Liver (tissue), 8 donors: ENCODE measurements at regions not wholly inside any gene's neighbourhood (a gene's known extent, or its start where the extent isn't known, plus 50 kb on each side); places are given as distances from the start of the nearest gene placed in this dataset.

ENCODE experiments used
- DNase-seq: peaks from one replicate; pipeline ENCODE4 v3.0.0-alpha.2; 2017; ENCODE audit warnings: low spot score
- H3K27ac ChIP-seq, 2 donors: one replicate each; pipeline ENCODE4 v1.7.0; 2013; ENCODE audit warnings: inconsistent platforms in 2 of 2, low read length in 2 of 2, control low read depth in 1 of 2, low read depth in 1 of 2, mild to moderate bottlenecking in 1 of 2
- H3K27me3 ChIP-seq, 4 donors: one replicate each; pipeline versions ENCODE4 v1.6.1 to v1.7.0; 2013; ENCODE audit warnings: low read length in 3 of 4, inconsistent platforms in 1 of 4, mild to moderate bottlenecking in 1 of 4, moderate library complexity in 1 of 4; ENCODE audit not compliant: control insufficient read depth in 4 of 4, insufficient read depth in 4 of 4
- H3K36me3 ChIP-seq, 4 donors: one replicate each; pipeline versions ENCODE4 v1.6.1 to v1.7.0; 2013; ENCODE audit warnings: low read length in 3 of 4, mild to moderate bottlenecking in 3 of 4, low read depth in 1 of 4, moderate library complexity in 1 of 4; ENCODE audit not compliant: control insufficient read depth in 4 of 4, insufficient read depth in 3 of 4
- H3K4me1 ChIP-seq, 4 donors: one replicate each; pipeline versions ENCODE4 v1.6.1 to v1.7.0; 2013; ENCODE audit warnings: low read length in 3 of 4, mild to moderate bottlenecking in 3 of 4, moderate library complexity in 1 of 4; ENCODE audit not compliant: control insufficient read depth in 4 of 4, insufficient read depth in 4 of 4
- H3K4me3 ChIP-seq, 3 donors: one replicate each; pipeline versions ENCODE4 v1.6.1 to v1.7.0; 2013; ENCODE audit warnings: low read length in 3 of 3, control low read depth in 1 of 3, low read depth in 1 of 3, mild to moderate bottlenecking in 1 of 3
- H3K9ac ChIP-seq, 2 donors: one replicate each; pipeline ENCODE4 v1.7.0; 2013; ENCODE audit warnings: low read length in 2 of 2, mild to moderate bottlenecking in 2 of 2, moderate library complexity in 2 of 2, control low read depth in 1 of 2, low read depth in 1 of 2
- H3K9me3 ChIP-seq, 4 donors: one replicate each; pipeline versions ENCODE4 v1.6.1 to v1.7.0; 2013; ENCODE audit warnings: low read length in 3 of 4; ENCODE audit not compliant: control insufficient read depth in 4 of 4
- CTCF ChIP-seq: fragments of 150-350 bp; IDR thresholded peaks from 2 replicates; pipeline ENCODE4 v1.5.1; 2017; ENCODE audit warnings: improper control_type of control experiment, low read depth, low read length; ENCODE audit not compliant: missing input control
- EGR1 ChIP-seq, 2 donors: IDR thresholded peaks; 2 replicates each; pipeline ENCODE4 v1.6.1; 2016 to 2018; ENCODE audit warnings: antibody characterized with exemption in 2 of 2, low read depth in 2 of 2
- FOXA1 ChIP-seq: IDR thresholded peaks from 2 replicates; pipeline ENCODE4 v1.6.1; 2016; ENCODE audit warnings: antibody characterized with exemption
- FOXA2 ChIP-seq: IDR thresholded peaks from 2 replicates; pipeline ENCODE4 v1.6.1; 2016; ENCODE audit warnings: antibody characterized with exemption
- GABPA ChIP-seq, 2 donors: IDR thresholded peaks in 1 of 2; conservative IDR thresholded peaks in 1 of 2; 2 replicates each; pipeline ENCODE4 v1.6.1; 2016; ENCODE audit warnings: antibody characterized with exemption in 2 of 2, mild to moderate bottlenecking in 1 of 2, moderate library complexity in 1 of 2
- HNF4A ChIP-seq, 2 donors: conservative IDR thresholded peaks; 2 replicates each; pipeline ENCODE4 v1.6.1; 2016; ENCODE audit warnings: antibody characterized with exemption in 2 of 2, mild to moderate bottlenecking in 2 of 2
- HNF4G ChIP-seq: IDR thresholded peaks from 2 replicates; pipeline ENCODE4 v1.6.1; 2016; ENCODE audit warnings: antibody characterized with exemption
- JUND ChIP-seq, 2 donors: IDR thresholded peaks; 2 replicates each; pipeline ENCODE4 v1.6.1; 2016; ENCODE audit warnings: antibody characterized with exemption in 2 of 2
- NR2F2 ChIP-seq: IDR thresholded peaks from 2 replicates; pipeline ENCODE4 v1.6.1; 2016; ENCODE audit warnings: antibody characterized with exemption
- RAD21 ChIP-seq, 2 donors: IDR thresholded peaks; 2 replicates each; pipeline ENCODE4 v1.6.1; 2016; ENCODE audit warnings: antibody characterized with exemption in 2 of 2, mild to moderate bottlenecking in 2 of 2
- REST ChIP-seq: IDR thresholded peaks from 2 replicates; pipeline ENCODE4 v1.6.1; 2016; ENCODE audit warnings: antibody characterized with exemption, mild to moderate bottlenecking
- RXRA ChIP-seq, 2 donors: IDR thresholded peaks; 2 replicates each; pipeline ENCODE4 v1.6.1; 2017 to 2018; ENCODE audit warnings: antibody characterized with exemption in 2 of 2, mild to moderate bottlenecking in 1 of 2
- TAF1 ChIP-seq: conservative IDR thresholded peaks from 2 replicates; pipeline ENCODE4 v1.6.1; 2016; ENCODE audit warnings: antibody characterized with exemption, mild to moderate bottlenecking
- YY1 ChIP-seq: IDR thresholded peaks from 2 replicates; pipeline ENCODE4 v1.6.1; 2016; ENCODE audit warnings: antibody characterized with exemption, mild to moderate bottlenecking
- ZBTB33 ChIP-seq: IDR thresholded peaks from 2 replicates; pipeline ENCODE4 v1.6.1; 2016; ENCODE audit warnings: antibody characterized with exemption
- WGBS: extraction: QIAGEN DNeasy Blood & Tissue Kit; methylation state at CpG from one replicate; pipeline ENCODE4 v1.1.7; 2013; 5-methylcytosine and 5-hydroxymethylcytosine counted together
- TF ChIP-seq, protein P1 (sequence below): IDR thresholded peaks from 2 replicates; pipeline ENCODE4 v1.6.1; 2016; ENCODE audit warnings: antibody characterized with exemption
- TF ChIP-seq, protein P2 (sequence below): IDR thresholded peaks from 2 replicates; pipeline ENCODE4 v1.6.1; 2016; ENCODE audit warnings: antibody characterized with exemption
- donor health status: healthy.
- donor health status: healthy.
- donor health status: healthy.
- donor health status: healthy.
- donor health status: healthy.

DNA sequence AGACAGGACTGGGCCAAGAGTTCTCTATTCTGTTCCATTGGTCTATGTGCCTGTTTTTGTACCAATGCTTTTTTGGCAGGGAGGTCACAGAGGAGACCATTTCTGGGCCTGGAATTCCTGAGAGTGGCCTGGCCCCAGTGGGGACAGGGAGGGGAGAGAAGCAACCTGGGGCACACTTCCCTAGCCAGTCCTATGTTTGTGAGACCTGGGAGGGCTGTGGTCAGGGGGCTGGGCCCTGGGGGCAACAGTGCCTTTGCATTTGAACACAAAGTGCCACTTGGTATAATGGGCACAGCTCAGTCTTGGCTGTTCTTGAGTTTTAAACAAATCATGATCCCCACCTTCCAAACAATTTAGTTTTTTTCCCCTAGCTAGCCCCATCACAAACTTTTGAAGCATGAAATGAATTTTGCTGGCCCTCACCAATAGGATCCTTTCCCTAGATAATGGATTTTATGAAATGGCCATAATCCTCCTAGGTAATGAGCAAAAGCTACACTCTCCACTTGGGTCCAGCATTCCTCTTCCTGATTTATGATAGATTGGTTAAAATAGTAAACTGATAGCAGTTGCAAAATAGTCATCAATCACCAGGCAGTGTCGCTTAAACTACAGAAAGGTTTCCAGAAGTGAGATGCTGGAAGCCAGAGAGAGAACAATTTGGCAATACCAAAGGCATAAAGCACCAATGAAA, 133.5 kb downstream of the GLI2 start (continued):
- no peak for TF ChIP-seq FOXA1
- no peak for TF ChIP-seq RXRA (IDR thresholded peaks at IDR 0.05)

- no peak for DNase-seq
- Histone ChIP-seq H3K27me3 (peaks cover 0 to 12% (median 2%) of the 10 kb centered on the region in 4 donors), H3K9me3 (no peaks in the 10 kb centered on the region), H3K36me3 (no peaks in the 10 kb centered on the region), H3K27ac (no peak overlapping the region), H3K9ac (no peak overlapping the region), H3K4me1 (peaks cover 0 to 8% (median 2%) of the 10 kb centered on the region in 4 donors), H3K4me3 (no peak overlapping the region)
- 65% methylated on average over 5 of the region's 5 CpGs for WGBS
- TF ChIP-seq EGR1 (IDR thresholded peaks at IDR 0.05; ENCODE audit: low read depth in 2 of 2) = no peak
- TF ChIP-seq RAD21 (IDR thresholded peaks at IDR 0.05) = no peak
- TF ChIP-seq YY1 = no peak
- no peak for TF ChIP-seq RXRA (IDR thresholded peaks at IDR 0.05)
- no peak for TF ChIP-seq TAF1
These were observed 134.2 kb downstream of the GLI2 start for GRCh38 chr2:120869730-120870466.

DNA sequence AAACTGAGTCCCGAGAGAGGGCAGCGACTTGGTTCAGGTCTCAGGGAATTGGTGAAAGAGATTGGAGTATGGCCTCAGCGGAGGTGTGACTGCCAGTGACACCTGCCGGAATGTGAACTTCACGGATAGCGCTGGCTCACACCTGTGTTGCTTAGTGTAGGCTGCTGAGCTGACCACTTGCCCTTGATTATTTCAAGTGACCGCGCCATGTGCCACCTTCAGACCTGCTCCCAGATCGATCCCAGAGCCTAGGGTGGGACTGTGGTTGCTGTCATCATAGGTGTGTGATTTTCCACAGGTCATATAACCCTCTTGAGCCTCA, 134.8 kb downstream of the GLI2 start:
- Histone ChIP-seq H3K27me3 (peaks cover 0 to 15% (median 1%) of the 10 kb centered on the region in 4 donors), H3K9me3 (no peaks in the 10 kb centered on the region), H3K27ac (no peak overlapping the region), H3K36me3 (no peaks in the 10 kb centered on the region), H3K4me3 (no peak overlapping the region), H3K4me1 (peaks cover 0 to 8% (median 2%) of the 10 kb centered on the region in 4 donors), H3K9ac (no peak overlapping the region)
- no peak for DNase-seq
- TF ChIP-seq ZBTB33 (no peak), TAF1 (no peak), FOXA1 (no peak), EGR1 (IDR thresholded peaks at IDR 0.05; ENCODE audit: low read depth in 2 of 2) (no peak), GABPA (IDR thresholded peaks at IDR 0.05 in 1 of 2, conservative IDR thresholded peaks at IDR 0.05 in 1 of 2) (no peak), FOXA2 (no peak), CTCF (no peak), RXRA (IDR thresholded peaks at IDR 0.05) (no peak), REST (no peak), NR2F2 (no peak), YY1 (no peak), HNF4G (no peak), JUND (IDR thresholded peaks at IDR 0.05) (no peak), HNF4A (conservative IDR thresholded peaks at IDR 0.05) (no peak), RAD21 (IDR thresholded peaks at IDR 0.05) (no peak)
- TF ChIP-seq, protein P1, sequence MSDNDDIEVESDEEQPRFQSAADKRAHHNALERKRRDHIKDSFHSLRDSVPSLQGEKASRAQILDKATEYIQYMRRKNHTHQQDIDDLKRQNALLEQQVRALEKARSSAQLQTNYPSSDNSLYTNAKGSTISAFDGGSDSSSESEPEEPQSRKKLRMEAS = no peak
- TF ChIP-seq, protein P2, sequence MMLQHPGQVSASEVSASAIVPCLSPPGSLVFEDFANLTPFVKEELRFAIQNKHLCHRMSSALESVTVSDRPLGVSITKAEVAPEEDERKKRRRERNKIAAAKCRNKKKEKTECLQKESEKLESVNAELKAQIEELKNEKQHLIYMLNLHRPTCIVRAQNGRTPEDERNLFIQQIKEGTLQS = no peak
- 93% methylated on average over 9 of the region's 9 CpGs for WGBS
